IMR-90 (cell line): ENCODE measurements at regions not wholly inside any gene's neighbourhood (a gene's known extent, or its start where the extent isn't known, plus 50 kb on each side); places are given as distances from the start of the nearest gene placed in this dataset.

Experiments
- ATAC-seq: fragments of 200-7000 bp; cut with Tn5 transposase; 2 replicates; pipeline ENCODE4 v1.9.1; 2020; ENCODE audit warnings: low read depth, mild to moderate bottlenecking, moderate library complexity
- BruUV-seq: library from RNA; stranded (reverse); fragments of 400-500 nt; replicated peaks from 2 replicates; lab custom pipeline; 2021; lab: Mats Ljungman, UMichigan
- CTCF ChIA-PET: fragments of 300-600 bp; formaldehyde crosslinking; extraction: SDS; loops from one replicate; lab custom pipeline; 2021; ENCODE audit warnings: antibody characterized with exemption; lab: Yijun Ruan, JAX
- POLR2A ChIA-PET: fragments of 300-600 bp; sonication (Branson Sonifier 250); formaldehyde crosslinking; loops from one replicate; lab custom pipeline; 2022; ENCODE audit warnings: antibody characterized with exemption; ENCODE audit not compliant: unreplicated experiment; lab: Charles Lee
- DNase-seq: peaks from one replicate; pipeline ENCODE4 v3.0.0; 2013
- H2AFZ ChIP-seq: replicated peaks from 2 replicates; pipeline ENCODE3; 2013; ENCODE audit warnings: low read length, mild to moderate bottlenecking; ENCODE audit not compliant: poor library complexity
- H2AK5ac ChIP-seq: 2 replicates; pipeline ENCODE4 v1.6.1; 2013; ENCODE audit warnings: low read depth, low read length, inconsistent platforms
- H2AK9ac ChIP-seq: replicated peaks from 2 replicates; pipeline ENCODE3; 2013; ENCODE audit warnings: mild to moderate bottlenecking, low read depth, low read length, moderate library complexity; ENCODE audit not compliant: poor library complexity
- H2BK120ac ChIP-seq: 2 replicates; pipeline ENCODE4 v1.6.1; 2013; ENCODE audit warnings: low read depth, low read length, inconsistent platforms
- H2BK15ac ChIP-seq: 3 replicates; pipeline ENCODE4 v1.6.1; 2013; ENCODE audit warnings: low read depth, low read length, inconsistent platforms
- H2BK20ac ChIP-seq: 2 replicates; pipeline ENCODE4 v1.6.1; 2013; ENCODE audit warnings: low read depth, mild to moderate bottlenecking, inconsistent platforms, low read length, moderate library complexity
- H2BK5ac ChIP-seq: 2 replicates; pipeline ENCODE4 v1.6.1; 2013; ENCODE audit warnings: mild to moderate bottlenecking, low read depth, low read length, inconsistent platforms; ENCODE audit not compliant: poor library complexity, severe bottlenecking
- H3K14ac ChIP-seq: replicated peaks from 2 replicates; pipeline ENCODE4 v1.6.1; 2013; ENCODE audit warnings: low read depth, low read length, inconsistent platforms
- H3K18ac ChIP-seq: 2 replicates; pipeline ENCODE4 v1.6.1; 2013; ENCODE audit warnings: low read depth, low read length, control low read depth
- H3K23ac ChIP-seq: 2 replicates; pipeline ENCODE4 v1.6.1; 2013; ENCODE audit warnings: low read depth, low read length, inconsistent platforms
- H3K27ac ChIP-seq: 2 replicates; pipeline ENCODE4 v1.5.1; 2013; ENCODE audit warnings: mild to moderate bottlenecking, control low read depth, low read length; ENCODE audit not compliant: insufficient read depth
- H3K27me3 ChIP-seq: 2 replicates; pipeline ENCODE4 v1.6.1; 2013; ENCODE audit warnings: low read length; ENCODE audit not compliant: control insufficient read depth, insufficient read depth
- H3K36me3 ChIP-seq: 2 replicates; pipeline ENCODE4 v1.6.1; 2013; ENCODE audit warnings: low read length, mixed read lengths; ENCODE audit not compliant: control insufficient read depth, insufficient read depth
- H3K4ac ChIP-seq: 2 replicates; pipeline ENCODE4 v1.6.1; 2013; ENCODE audit warnings: low read depth, low read length, inconsistent platforms
- H3K4me1 ChIP-seq: 2 replicates; pipeline ENCODE4 v1.6.1; 2013; ENCODE audit warnings: low read length, mixed read lengths; ENCODE audit not compliant: control insufficient read depth, insufficient read depth
- H3K4me2 ChIP-seq: 2 replicates; pipeline ENCODE4 v1.6.1; 2013; ENCODE audit warnings: low read depth, mild to moderate bottlenecking, control low read depth, low read length, moderate library complexity
- H3K4me3 ChIP-seq: 2 replicates; pipeline ENCODE4 v1.5.1; 2013; ENCODE audit warnings: low read depth, mild to moderate bottlenecking, control low read depth, low read length, moderate library complexity; ENCODE audit not compliant: insufficient read depth
- H3K56ac ChIP-seq: 2 replicates; pipeline ENCODE4 v1.6.1; 2013; ENCODE audit warnings: low read length, inconsistent platforms; ENCODE audit not compliant: insufficient read depth; ENCODE audit errors: extremely low read depth
- H3K79me1 ChIP-seq, 2 experiments: 2 replicates each; pipeline ENCODE4 v1.6.1; 2013; ENCODE audit warnings: low read length in 2 of 2, inconsistent platforms in 1 of 2, low read depth in 1 of 2
- H3K9ac ChIP-seq: 2 replicates; pipeline ENCODE4 v1.6.1; 2013; ENCODE audit warnings: low read depth, low read length, control low read depth
- H3K9me1 ChIP-seq: 2 replicates; pipeline ENCODE4 v1.6.1; 2013; ENCODE audit warnings: low read length, inconsistent platforms; ENCODE audit not compliant: insufficient read depth
- H3K9me3 ChIP-seq: 2 replicates; pipeline ENCODE4 v1.6.1; 2013; ENCODE audit warnings: low read length; ENCODE audit not compliant: control insufficient read depth, insufficient read depth
- H4K20me1 ChIP-seq: 2 replicates; pipeline ENCODE4 v1.6.1; 2013; ENCODE audit warnings: low read length, inconsistent platforms; ENCODE audit not compliant: insufficient read depth
- H4K5ac ChIP-seq: 2 replicates; pipeline ENCODE4 v1.6.1; 2013; ENCODE audit warnings: mild to moderate bottlenecking, low read depth, low read length, control low read depth
- H4K8ac ChIP-seq, 2 experiments: 2 replicates each; pipeline ENCODE4 v1.6.1; 2013; ENCODE audit warnings: low read depth in 2 of 2, low read length in 2 of 2, control low read depth in 1 of 2, inconsistent platforms in 1 of 2
- H4K91ac ChIP-seq: 2 replicates; pipeline ENCODE4 v1.6.1; 2013; ENCODE audit warnings: low read depth, low read length, inconsistent platforms; ENCODE audit not compliant: insufficient read depth
- BHLHE40 ChIP-seq: fragments of 150-350 bp; IDR thresholded peaks from 2 replicates; pipeline ENCODE4 v1.6.1; 2016; ENCODE audit warnings: mild to moderate bottlenecking, low read depth, low read length
- RCOR1 ChIP-seq: IDR thresholded peaks from 2 replicates; pipeline ENCODE4 v1.6.1; 2012; ENCODE audit warnings: mild to moderate bottlenecking, low read length, improper control_type of control experiment; ENCODE audit not compliant: insufficient replicate concordance
- WGBS, 2 experiments: methylation state at CpG; one replicate each; pipeline versions ENCODE4 v1.1.5 to v1.1.7; 2013; ENCODE audit warnings: missing lambda C conversion rate in 2 of 2; ENCODE audit not compliant: insufficient read length in 1 of 2; ENCODE audit errors: extremely low coverage in 2 of 2; 5-methylcytosine and 5-hydroxymethylcytosine counted together
- dilution Hi-C: fragments of 300-500 bp; cut with HindIII; formaldehyde crosslinking; loops from one replicate; pipeline ENCODE4 v1.14.3; 2018; ENCODE audit warnings: low sequenced_read_pairs; ENCODE audit not compliant: unreplicated experiment
- in situ Hi-C: fragments of 300-500 bp; cut with MboI; formaldehyde crosslinking; loops from 3 replicates; pipeline ENCODE4 v1.14.3; 2019; ENCODE audit warnings: low sequenced_read_pairs, inconsistent platforms, mixed read lengths
- intact Hi-C: fragments of 100-400 bp; cut with micrococcal nuclease; formaldehyde crosslinking; loops from 2 replicates; pipeline ENCODE4 v1.10.0; 2022

DNA sequence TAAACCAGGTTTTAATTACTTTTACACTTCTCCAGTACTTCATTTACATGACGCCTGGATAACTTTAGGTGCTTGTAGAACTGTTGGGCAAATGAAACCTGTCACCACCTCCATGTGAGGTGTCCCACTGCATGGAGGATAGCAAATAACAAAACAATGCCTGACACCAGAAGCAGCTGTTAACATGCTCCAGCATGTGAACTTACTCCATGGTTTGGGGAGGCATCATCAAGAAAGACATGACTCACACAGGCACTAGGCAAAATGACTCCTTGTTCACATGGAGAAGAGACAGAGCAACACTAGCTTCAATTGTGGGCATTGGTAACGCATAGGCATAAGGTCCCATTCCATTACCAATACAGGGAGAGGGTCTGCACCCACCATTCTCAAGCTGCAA lies 198.1 kb upstream of the F9 start:
- Histone ChIP-seq H3K4ac (no peak overlapping the region), H4K91ac (no peak overlapping the region), H2BK20ac (no peak overlapping the region), H3K27me3 (no peaks in the 10 kb centered on the region), H3K36me3 (no peaks in the 10 kb centered on the region), H3K9ac (no peak overlapping the region), H3K79me1 (no peaks in the 10 kb centered on the region), H3K9me1 (no peaks in the 10 kb centered on the region), H2AK5ac (no peak overlapping the region), H2AFZ (no peak overlapping the region), H2BK15ac (no peak overlapping the region), H4K5ac (no peak overlapping the region), H3K4me3 (no peak overlapping the region), H3K14ac (no peak overlapping the region), H3K23ac (no peak overlapping the region), H3K27ac (no peak overlapping the region), H3K4me1 (no peaks in the 10 kb centered on the region), H2BK5ac (no peak overlapping the region), H4K8ac (no peak overlapping the region), H3K18ac (no peak overlapping the region), H2AK9ac (no peak overlapping the region), H4K20me1 (no peaks in the 10 kb centered on the region), H3K56ac (no peak overlapping the region), H3K9me3 (no peaks in the 10 kb centered on the region), H2BK120ac (no peak overlapping the region), H3K4me2 (no peak overlapping the region)
- no peak for ATAC-seq
- intact Hi-C loops, result no loop called here
- BruUV-seq, result no TSS peak
- CTCF ChIA-PET, result no interaction called here
- DNase-seq, result no peak
- dilution Hi-C loops, result no loop called here
- no CpG with 5 or more reads among the region's 2 CpGs for WGBS, 2 experiments
- TF ChIP-seq BHLHE40 (no peak), RCOR1 (no peak)
- in situ Hi-C loops, result no loop called here
- POLR2A ChIA-PET, result no interaction called here
